K562 (cell line): ENCODE measurements at regions not wholly inside any gene's neighbourhood (a gene's known extent, or its start where the extent isn't known, plus 50 kb on each side); places are given as distances from the start of the nearest gene placed in this dataset.

Experiments
- ASH1L ChIP-seq: fragments of 450-650 bp; IDR thresholded peaks from 2 replicates; pipeline ENCODE4 v1.6.1; 2018; ENCODE audit warnings: borderline replicate concordance, mild to moderate bottlenecking, low read depth; ENCODE audit not compliant: partially characterized antibody
- EGR1 ChIP-seq: fragments of 450-650 bp; conservative IDR thresholded peaks from 2 replicates; pipeline ENCODE4 v1.6.1; 2017; ENCODE audit warnings: mild to moderate bottlenecking
- EP300 ChIP-seq: IDR thresholded peaks from 2 replicates; pipeline ENCODE4 v1.6.1; 2012; ENCODE audit warnings: low read length, improper control_type of control experiment
- ETV5 ChIP-seq: sonication (generic); formaldehyde crosslinking; IDR thresholded peaks from 2 replicates; pipeline ENCODE4 v1.4.0; 2020; ENCODE audit warnings: low read depth, mild to moderate bottlenecking, missing genetic modification reagents
- KAT8 ChIP-seq: fragments of 450-650 bp; IDR thresholded peaks from 2 replicates; pipeline ENCODE4 v1.6.1; 2016; ENCODE audit warnings: low read depth, mild to moderate bottlenecking
- POLR2AphosphoS2 ChIP-seq: IDR thresholded peaks from 2 replicates; pipeline ENCODE4 v1.6.1; 2012; ENCODE audit warnings: low read length, improper control_type of control experiment
- RBBP5 ChIP-seq: fragments of 200-600 bp; sonication (generic); IDR thresholded peaks from 2 replicates; pipeline ENCODE4 v1.6.1; 2012; ENCODE audit warnings: borderline replicate concordance, mild to moderate bottlenecking, low read length, control low read depth, inconsistent platforms; ENCODE audit not compliant: insufficient read depth, poor library complexity, severe bottlenecking
- TAF1 ChIP-seq: IDR thresholded peaks from 2 replicates; pipeline ENCODE4 v1.6.1; 2011; ENCODE audit warnings: mild to moderate bottlenecking, low read length, moderate library complexity; ENCODE audit not compliant: insufficient read depth, control insufficient read depth, severe bottlenecking; ENCODE audit errors: extremely low read depth
- YY1 ChIP-seq, 3 experiments: IDR thresholded peaks; 2 replicates each; pipeline ENCODE4 v1.6.1; 2011; ENCODE audit warnings: low read length in 2 of 3, mild to moderate bottlenecking in 2 of 3, moderate library complexity in 2 of 3, borderline replicate concordance in 1 of 3, control low read depth in 1 of 3, low read depth in 1 of 3; ENCODE audit not compliant: insufficient read depth in 3 of 3, insufficient replicate concordance in 2 of 3, control insufficient read depth in 1 of 3, insufficient read length in 1 of 3; ENCODE audit errors: extremely low read depth in 1 of 3
- ZNF12 ChIP-seq: sonication (generic); formaldehyde crosslinking; IDR thresholded peaks from 2 replicates; pipeline ENCODE4 v1.4.0; 2020; ENCODE audit warnings: mild to moderate bottlenecking, missing genetic modification reagents
- ZZZ3 ChIP-seq: fragments of 450-650 bp; IDR thresholded peaks from 2 replicates; pipeline ENCODE4 v1.6.1; 2016; ENCODE audit warnings: antibody characterized with exemption, mild to moderate bottlenecking, moderate library complexity
- TF ChIP-seq, protein P1 (sequence below), 3 experiments: IDR thresholded peaks in 2 of 3; conservative IDR thresholded peaks in 1 of 3; 2 replicates each; pipeline ENCODE4 v1.5.1; 2011 to 2012; ENCODE audit warnings: low read length in 3 of 3, mild to moderate bottlenecking in 3 of 3, control low read depth in 2 of 3, improper control_type of control experiment in 1 of 3, inconsistent platforms in 1 of 3, low read depth in 1 of 3, mixed read lengths in 1 of 3, moderate library complexity in 1 of 3; ENCODE audit not compliant: insufficient read depth in 2 of 3
- TF ChIP-seq, protein P2 (sequence below): sonication (generic); formaldehyde crosslinking; IDR thresholded peaks from 2 replicates; pipeline ENCODE4 v1.8.1; 2022; ENCODE audit warnings: missing genetic modification reagents
- TF ChIP-seq, protein P3 (sequence below): sonication (generic); formaldehyde crosslinking; IDR thresholded peaks from 2 replicates; pipeline ENCODE4 v1.8.0; 2022; ENCODE audit warnings: mild to moderate bottlenecking, missing genetic modification reagents

DNA sequence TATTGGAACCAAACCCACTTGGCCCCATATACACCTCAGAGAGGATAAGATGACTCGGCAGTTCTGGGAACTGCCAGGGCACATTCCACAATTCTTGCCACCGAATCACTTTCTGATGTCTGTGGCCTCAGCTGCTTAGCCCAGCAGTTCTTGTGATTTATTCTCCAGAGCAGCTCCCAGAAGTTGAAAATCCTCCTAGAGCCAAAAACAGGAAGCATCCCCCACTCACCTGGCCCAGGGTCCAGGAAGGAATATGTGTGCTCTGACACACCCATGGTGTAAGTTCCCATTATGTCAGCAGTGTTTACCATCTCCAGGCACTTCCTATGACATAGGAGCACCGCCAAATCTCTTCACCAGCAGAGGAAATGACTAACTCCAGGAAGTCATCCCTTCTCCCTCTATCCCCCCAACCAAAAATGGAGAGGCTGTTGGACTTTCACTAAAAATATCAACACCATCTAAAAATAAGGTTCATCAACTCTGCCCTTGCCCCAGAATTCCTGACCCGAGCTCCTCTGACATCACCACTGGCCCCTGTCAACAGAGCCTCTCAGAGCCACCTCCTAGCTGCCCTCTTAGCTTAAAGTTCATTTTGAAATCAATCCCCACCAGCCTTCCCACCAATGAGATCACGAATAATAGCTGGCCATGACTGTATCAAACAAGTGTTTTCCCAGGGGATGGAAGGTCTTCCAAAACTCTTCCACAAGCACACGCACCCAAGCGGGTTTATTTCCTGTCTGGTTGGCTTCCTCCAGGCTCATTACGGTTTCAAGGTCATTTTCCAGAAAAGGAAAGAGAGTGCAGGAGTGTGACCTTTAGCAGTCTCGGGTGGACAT, 223.1 kb upstream of the PARD3B start:
- TF ChIP-seq, protein P1, sequence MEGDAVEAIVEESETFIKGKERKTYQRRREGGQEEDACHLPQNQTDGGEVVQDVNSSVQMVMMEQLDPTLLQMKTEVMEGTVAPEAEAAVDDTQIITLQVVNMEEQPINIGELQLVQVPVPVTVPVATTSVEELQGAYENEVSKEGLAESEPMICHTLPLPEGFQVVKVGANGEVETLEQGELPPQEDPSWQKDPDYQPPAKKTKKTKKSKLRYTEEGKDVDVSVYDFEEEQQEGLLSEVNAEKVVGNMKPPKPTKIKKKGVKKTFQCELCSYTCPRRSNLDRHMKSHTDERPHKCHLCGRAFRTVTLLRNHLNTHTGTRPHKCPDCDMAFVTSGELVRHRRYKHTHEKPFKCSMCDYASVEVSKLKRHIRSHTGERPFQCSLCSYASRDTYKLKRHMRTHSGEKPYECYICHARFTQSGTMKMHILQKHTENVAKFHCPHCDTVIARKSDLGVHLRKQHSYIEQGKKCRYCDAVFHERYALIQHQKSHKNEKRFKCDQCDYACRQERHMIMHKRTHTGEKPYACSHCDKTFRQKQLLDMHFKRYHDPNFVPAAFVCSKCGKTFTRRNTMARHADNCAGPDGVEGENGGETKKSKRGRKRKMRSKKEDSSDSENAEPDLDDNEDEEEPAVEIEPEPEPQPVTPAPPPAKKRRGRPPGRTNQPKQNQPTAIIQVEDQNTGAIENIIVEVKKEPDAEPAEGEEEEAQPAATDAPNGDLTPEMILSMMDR (IDR thresholded peaks at IDR 0.05 in 2 of 3, conservative IDR thresholded peaks at IDR 0.05 in 1 of 3; ENCODE audit: insufficient read depth in 2 of 3, low read depth in 1 of 3, low read length in 3 of 3) = no peak
- no peak for TF ChIP-seq YY1 (IDR thresholded peaks at IDR 0.05; ENCODE audit: borderline replicate concordance in 1 of 3, control insufficient read depth in 1 of 3, extremely low read depth in 1 of 3, insufficient read depth in 3 of 3, insufficient read length in 1 of 3, insufficient replicate concordance in 2 of 3, low read depth in 1 of 3, low read length in 2 of 3)
- TF ChIP-seq EGR1 = no peak
- no peak for TF ChIP-seq ZZZ3
- TF ChIP-seq ETV5 (CRISPR knock-in tag) = no peak
- TF ChIP-seq RBBP5 = no peak
- no peak for TF ChIP-seq KAT8
- no peak for TF ChIP-seq ZNF12 (CRISPR knock-in tag)
- TF ChIP-seq, protein P2, sequence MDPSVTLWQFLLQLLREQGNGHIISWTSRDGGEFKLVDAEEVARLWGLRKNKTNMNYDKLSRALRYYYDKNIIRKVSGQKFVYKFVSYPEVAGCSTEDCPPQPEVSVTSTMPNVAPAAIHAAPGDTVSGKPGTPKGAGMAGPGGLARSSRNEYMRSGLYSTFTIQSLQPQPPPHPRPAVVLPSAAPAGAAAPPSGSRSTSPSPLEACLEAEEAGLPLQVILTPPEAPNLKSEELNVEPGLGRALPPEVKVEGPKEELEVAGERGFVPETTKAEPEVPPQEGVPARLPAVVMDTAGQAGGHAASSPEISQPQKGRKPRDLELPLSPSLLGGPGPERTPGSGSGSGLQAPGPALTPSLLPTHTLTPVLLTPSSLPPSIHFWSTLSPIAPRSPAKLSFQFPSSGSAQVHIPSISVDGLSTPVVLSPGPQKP (CRISPR knock-in tag) = no peak
- TF ChIP-seq POLR2AphosphoS2 = no peak
- TF ChIP-seq ASH1L = no peak
- no peak for TF ChIP-seq EP300
- TF ChIP-seq, protein P3, sequence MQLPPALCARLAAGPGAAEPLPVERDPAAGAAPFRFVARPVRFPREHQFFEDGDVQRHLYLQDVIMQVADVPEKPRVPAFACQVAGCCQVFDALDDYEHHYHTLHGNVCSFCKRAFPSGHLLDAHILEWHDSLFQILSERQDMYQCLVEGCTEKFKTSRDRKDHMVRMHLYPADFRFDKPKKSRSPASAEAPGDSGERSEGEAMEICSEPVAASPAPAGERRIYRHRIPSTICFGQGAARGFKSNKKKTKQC (CRISPR knock-in tag) = no peak
- TF ChIP-seq TAF1 = no peak
